GM20000 (cell line): ENCODE measurements at regions not wholly inside any gene's neighbourhood (a gene's known extent, or its start where the extent isn't known, plus 50 kb on each side); places are given as distances from the start of the nearest gene placed in this dataset.

Source experiments
- DNase-seq: peaks from one replicate; pipeline ENCODE4 v3.0.0; 2012; ENCODE audit warnings: low spot score
- TF ChIP-seq, protein P1 (sequence below): IDR thresholded peaks from 2 replicates; pipeline ENCODE4 v1.5.1; 2012; ENCODE audit warnings: mild to moderate bottlenecking, control low read depth; ENCODE audit errors: extremely low read depth, missing control alignments

DNA sequence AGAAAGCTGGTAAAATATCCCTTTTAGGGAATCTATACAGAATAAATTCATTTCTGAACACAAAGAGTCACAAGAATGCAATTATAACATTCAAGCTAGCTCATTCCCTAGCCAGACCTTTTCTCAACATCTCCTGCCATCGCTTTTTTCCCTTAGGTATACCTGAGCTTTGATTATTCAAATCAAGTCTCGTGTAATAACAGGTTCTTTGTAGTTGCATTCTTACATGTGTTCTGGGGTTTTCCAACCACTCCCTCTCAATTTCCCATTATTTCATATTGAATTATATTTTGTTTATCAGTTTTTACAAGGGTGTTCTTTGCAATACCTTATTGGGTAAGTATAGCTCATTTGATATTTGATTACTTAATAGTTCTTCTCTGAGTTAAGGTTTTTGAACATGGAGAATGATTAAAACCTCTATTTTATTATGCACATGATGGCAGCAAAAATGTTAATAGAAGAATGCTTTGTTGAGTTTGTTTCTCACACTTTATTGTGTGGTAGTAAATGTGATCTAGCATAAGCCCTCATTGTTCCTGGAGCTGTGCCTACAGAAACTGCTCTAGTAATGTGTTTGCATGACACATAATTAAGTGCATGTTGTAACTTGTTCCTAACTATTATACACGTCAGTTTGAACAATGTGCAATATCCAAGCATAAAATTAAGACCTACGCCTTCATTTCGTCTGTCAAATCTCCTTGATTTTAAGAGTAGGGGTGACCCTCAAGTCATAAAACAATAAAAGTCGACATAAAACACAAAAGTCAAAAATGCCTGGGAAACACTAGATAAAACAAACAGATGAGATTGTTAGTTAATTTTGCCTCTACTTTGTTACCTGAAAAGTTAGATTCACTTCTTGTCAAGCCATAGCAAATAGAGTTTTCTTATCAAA lies 124.0 kb upstream of the POF1B start:
- TF ChIP-seq, protein P1, sequence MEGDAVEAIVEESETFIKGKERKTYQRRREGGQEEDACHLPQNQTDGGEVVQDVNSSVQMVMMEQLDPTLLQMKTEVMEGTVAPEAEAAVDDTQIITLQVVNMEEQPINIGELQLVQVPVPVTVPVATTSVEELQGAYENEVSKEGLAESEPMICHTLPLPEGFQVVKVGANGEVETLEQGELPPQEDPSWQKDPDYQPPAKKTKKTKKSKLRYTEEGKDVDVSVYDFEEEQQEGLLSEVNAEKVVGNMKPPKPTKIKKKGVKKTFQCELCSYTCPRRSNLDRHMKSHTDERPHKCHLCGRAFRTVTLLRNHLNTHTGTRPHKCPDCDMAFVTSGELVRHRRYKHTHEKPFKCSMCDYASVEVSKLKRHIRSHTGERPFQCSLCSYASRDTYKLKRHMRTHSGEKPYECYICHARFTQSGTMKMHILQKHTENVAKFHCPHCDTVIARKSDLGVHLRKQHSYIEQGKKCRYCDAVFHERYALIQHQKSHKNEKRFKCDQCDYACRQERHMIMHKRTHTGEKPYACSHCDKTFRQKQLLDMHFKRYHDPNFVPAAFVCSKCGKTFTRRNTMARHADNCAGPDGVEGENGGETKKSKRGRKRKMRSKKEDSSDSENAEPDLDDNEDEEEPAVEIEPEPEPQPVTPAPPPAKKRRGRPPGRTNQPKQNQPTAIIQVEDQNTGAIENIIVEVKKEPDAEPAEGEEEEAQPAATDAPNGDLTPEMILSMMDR = no peak
- no peak for DNase-seq

DNA sequence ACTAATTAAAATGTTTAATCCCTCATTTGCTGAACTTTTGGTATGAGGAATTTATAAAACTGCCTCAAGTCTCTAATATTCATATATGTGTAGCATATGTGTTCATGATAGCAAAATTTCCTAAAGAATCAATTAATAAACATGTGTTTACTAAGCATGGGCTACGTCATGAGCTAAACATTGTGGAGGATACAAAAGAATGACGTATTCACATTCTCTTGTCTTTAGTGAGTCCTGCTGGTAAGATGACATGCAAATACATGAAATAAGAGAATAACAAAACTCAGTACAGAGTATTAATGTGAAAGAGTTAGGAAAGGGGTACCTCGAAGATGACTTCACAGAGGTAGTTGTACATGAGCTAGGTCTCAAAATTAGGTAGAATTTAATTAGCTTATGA lies 121.9 kb upstream of the POF1B start:
- TF ChIP-seq, protein P1 = no peak
- DNase-seq = no peak

DNA sequence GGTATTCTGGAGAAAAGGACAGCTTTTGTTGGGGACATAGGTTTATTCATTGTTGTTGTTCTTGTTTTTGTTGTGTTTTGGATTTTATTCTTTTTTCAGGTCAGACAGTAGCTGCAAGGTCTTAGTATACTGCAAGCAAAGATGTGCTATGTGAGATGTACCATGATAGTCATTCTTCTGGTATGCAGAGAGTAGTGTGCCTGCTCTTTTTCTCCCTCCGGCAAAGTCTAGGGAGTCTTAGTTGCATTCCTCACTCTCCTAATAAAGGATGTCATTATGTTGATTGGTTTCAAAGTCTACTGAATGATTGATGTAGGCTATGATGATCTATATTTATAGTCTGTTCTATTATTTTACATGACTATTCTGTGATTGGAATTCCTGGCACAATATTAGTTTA lies 119.9 kb upstream of the POF1B start:
- no peak for DNase-seq
- TF ChIP-seq, protein P1 = no peak

DNA sequence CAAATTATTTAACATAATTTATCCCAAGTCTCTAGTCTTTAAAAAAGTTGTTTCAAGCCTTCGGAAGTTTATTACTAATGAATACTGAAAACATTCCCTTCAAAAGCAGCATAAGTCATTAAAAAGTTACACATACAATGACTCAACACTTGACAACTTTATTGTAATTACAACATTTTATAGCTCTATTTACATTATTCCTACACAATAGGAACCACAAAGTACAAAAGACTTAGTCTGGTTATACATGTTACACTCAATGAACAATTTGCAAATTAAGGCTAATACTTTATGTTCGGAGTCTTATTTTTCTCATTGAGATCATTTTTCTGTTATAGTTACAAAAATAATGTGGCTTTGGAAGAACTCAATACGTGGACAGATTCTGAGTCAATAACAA lies 114.4 kb upstream of the POF1B start:
- TF ChIP-seq, protein P1 = no peak
- no peak for DNase-seq

DNA sequence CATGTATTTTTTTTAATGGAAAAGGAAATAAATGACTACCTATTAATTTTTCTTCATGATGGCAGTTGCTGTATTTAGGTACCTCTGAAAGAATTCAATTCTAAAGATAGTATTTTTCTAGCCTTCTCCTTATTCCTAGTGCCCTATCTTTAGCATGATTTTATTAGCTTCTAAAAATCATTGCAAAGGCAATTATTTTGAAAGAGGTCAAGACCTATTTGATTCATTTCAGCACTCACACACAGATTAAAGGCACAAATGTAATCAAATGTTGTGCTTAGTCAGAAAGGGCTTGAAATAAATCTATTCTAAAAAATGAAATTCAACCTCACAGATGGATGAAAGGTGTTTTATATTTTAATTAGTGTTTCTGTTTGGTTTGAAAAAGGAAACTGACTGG lies 74.8 kb upstream of the POF1B start:
- TF ChIP-seq, protein P1 = no peak
- no peak for DNase-seq

DNA sequence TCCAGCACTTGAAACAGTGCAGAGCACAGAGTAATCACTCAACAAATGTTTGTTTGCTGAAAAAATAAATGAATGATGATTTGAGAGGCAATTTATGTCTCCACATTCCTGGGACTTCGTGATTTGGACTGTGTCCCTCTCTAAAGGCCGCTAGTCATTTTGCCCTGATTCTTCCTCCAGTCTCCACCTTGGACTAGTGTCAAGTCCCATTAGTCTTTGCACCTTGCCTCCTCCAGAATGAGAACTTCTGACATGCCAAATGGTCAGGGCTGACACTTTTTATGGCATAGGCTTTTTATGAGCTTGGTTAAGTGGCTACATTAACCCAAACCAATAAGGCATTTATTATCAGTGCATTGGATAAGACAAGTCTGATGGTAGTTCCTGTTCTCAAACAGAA lies 65.1 kb upstream of the POF1B start:
- DNase-seq = no peak
- TF ChIP-seq, protein P1 = no peak
